Activated T-helper 1 cell treated with anti-CD3 and anti-CD28 coated beads, Interleukin-12 subunit alpha, Interleukin-12 subunit beta, Interleukin-2, Interleukin-4 antibody, amounts not matched to agents 30 ng/mL and 10 ng/mL and 1 ng/mL, durations not matched to agents 14 hours and 24 hours and 36 hours (primary cell): ENCODE measurements at regions not wholly inside any gene's neighbourhood (a gene's known extent, or its start where the extent isn't known, plus 50 kb on each side); places are given as distances from the start of the nearest gene placed in this dataset.

Experiments used
- DNase-seq: peaks from one replicate; pipeline ENCODE4 v3.0.0; 2021; ENCODE audit warnings: low spot score
- H3K27ac Mint-ChIP-seq: one replicate; pipeline ENCODE4 v1.8.0; 2021; ENCODE audit warnings: mild to moderate bottlenecking, mixed read lengths
- H3K27me3 Mint-ChIP-seq: one replicate; pipeline ENCODE4 v1.8.0; 2022; ENCODE audit warnings: mild to moderate bottlenecking, moderate library complexity, mixed read lengths; ENCODE audit not compliant: insufficient read depth
- H3K36me3 Mint-ChIP-seq: one replicate; pipeline ENCODE4 v1.8.0; 2021; ENCODE audit warnings: low read depth, mixed read lengths
- H3K4me1 Mint-ChIP-seq: one replicate; pipeline ENCODE4 v1.8.0; 2021; ENCODE audit warnings: low read depth, mixed read lengths
- H3K4me3 Mint-ChIP-seq: one replicate; pipeline ENCODE4 v1.8.0; 2021; ENCODE audit warnings: mild to moderate bottlenecking, moderate library complexity, mixed read lengths
- H3K9me3 Mint-ChIP-seq: one replicate; pipeline ENCODE4 v1.8.0; 2021; ENCODE audit warnings: mixed read lengths
- intact Hi-C: fragments of 100-400 bp; cut with micrococcal nuclease; formaldehyde crosslinking; loops from one replicate; pipeline ENCODE4 v1.15.1; 2024

- intact Hi-C loops: no loop called here
- Mint-ChIP-seq H3K27me3 (peaks cover 8% of the 10 kb centered on the region), H3K4me1 (no peaks in the 10 kb centered on the region), H3K36me3 (no peaks in the 10 kb centered on the region), H3K27ac (no peak overlapping the region), H3K4me3 (no peak overlapping the region), H3K9me3 (no peaks in the 10 kb centered on the region)
- no peak for DNase-seq
These were observed 531.9 kb upstream of the CAMK1G start for GRCh38 chr1:209051570-209051969.

DNA sequence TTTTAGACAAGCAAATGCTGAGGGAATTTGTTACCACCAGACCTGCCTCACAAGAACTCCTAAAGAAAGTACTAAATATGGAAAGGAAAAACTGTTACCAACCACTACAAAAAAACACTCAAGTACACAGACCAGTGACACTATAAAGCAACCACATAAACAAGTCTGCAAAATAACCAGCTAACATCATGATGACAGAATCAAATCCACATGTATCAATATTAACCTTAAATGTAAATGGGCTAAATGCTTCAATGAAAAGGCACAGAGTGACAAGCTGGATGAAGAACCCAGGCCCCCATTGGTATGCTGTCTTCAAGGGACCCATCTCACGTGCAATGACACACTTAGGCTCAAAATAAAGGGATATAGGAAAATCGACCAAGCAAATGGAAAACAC lies 529.9 kb upstream of the CAMK1G start:
- intact Hi-C loops: no loop called here
- no peaks in the 10 kb centered on the region for H3K4me1 Mint-ChIP-seq
- peaks cover 5% of the 10 kb centered on the region for H3K27me3 Mint-ChIP-seq
- DNase-seq: no peak
- no peak overlapping the region for H3K4me3 Mint-ChIP-seq
- no peaks in the 10 kb centered on the region for H3K36me3 Mint-ChIP-seq
- H3K9me3 Mint-ChIP-seq: no peaks in the 10 kb centered on the region
- no peak overlapping the region for H3K27ac Mint-ChIP-seq

DNA sequence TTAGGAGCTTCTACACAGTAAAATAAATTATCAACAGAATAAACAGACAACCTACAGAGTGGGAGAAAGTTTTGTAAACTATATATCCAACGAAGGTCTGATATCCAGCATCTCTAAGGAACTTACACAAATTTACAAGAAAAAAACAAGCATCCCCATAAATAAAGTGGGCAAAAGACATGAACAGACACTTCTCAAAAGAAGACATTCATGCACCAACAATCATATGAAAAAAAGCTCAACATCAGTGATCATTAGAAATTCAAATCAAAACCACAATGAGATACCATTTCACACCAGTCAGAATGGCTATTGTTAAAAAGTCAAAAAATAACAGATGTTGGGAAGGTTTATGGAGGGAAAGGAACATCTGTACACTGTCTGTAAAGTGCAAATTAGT lies 526.4 kb upstream of the CAMK1G start:
- H3K9me3 Mint-ChIP-seq: no peaks in the 10 kb centered on the region
- no peak overlapping the region for H3K4me3 Mint-ChIP-seq
- no peak overlapping the region for H3K27ac Mint-ChIP-seq
- no peaks in the 10 kb centered on the region for H3K36me3 Mint-ChIP-seq
- H3K4me1 Mint-ChIP-seq: no peaks in the 10 kb centered on the region
- peaks cover 5% of the 10 kb centered on the region for H3K27me3 Mint-ChIP-seq
- intact Hi-C loops: no loop called here
- no peak for DNase-seq

DNA sequence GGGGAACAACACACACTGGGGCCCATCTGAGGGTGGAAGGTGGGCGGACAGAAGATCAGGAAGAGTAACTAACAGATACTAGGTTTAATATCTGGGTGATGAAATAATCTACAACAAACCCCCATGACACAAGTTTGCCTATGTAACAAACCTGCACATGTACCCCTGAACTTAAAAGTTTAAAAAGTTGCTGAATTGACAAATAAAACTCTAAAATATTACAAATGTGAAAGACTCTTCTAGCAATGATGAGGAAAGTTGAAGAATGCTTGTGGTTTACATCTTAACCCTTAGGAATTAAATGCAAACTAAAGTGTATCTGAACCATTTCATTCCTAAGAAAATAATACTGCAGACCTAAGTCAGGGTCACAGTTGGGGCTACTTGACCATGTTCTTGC lies 525.6 kb upstream of the CAMK1G start:
- intact Hi-C loops: no loop called here
- Mint-ChIP-seq H3K27me3 (peaks cover 5% of the 10 kb centered on the region), H3K4me3 (no peak overlapping the region), H3K4me1 (no peaks in the 10 kb centered on the region), H3K36me3 (no peaks in the 10 kb centered on the region), H3K27ac (no peak overlapping the region), H3K9me3 (no peaks in the 10 kb centered on the region)
- DNase-seq: no peak

GRCh38 chr1:209059376-209059775 lies 524.1 kb upstream of the CAMK1G start:
- Mint-ChIP-seq H3K4me1 (no peaks in the 10 kb centered on the region), H3K4me3 (no peak overlapping the region), H3K36me3 (no peaks in the 10 kb centered on the region), H3K27me3 (peaks cover under 1% of the 10 kb centered on the region), H3K9me3 (no peaks in the 10 kb centered on the region), H3K27ac (no peak overlapping the region)
- no peak for DNase-seq
- intact Hi-C loops: no loop called here

- intact Hi-C loops: no loop called here
- Mint-ChIP-seq H3K9me3 (no peaks in the 10 kb centered on the region), H3K4me1 (no peaks in the 10 kb centered on the region), H3K36me3 (no peaks in the 10 kb centered on the region), H3K27me3 (no peaks in the 10 kb centered on the region), H3K27ac (no peak overlapping the region), H3K4me3 (no peak overlapping the region)
- no peak for DNase-seq
These were observed 523.5 kb upstream of the CAMK1G start for GRCh38 chr1:209059981-209060380.

DNA sequence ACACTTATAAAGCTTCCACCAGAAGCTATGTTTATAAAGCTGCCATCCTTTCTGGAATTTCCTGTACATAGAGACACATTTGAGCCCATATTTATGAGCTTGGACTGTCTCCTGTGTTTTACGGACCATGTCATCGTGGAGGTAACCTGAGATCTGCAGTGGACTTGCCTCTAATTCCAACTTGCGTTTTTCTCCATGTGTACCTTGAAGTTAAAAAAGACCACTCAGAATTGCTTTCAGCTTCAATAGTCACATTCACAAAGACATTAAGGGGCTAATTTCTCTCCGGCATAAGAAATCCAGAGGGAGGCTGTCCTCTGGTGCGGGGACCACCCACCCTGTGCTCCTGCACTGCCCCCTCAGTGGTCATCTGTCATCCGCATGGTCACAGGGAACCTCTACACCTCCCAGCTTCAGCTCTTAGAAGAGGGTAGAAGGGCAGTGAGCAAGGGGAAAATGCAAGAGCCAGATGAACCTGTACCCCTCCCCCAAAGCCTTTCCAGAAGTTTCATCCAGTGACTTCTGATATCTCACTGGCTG lies 521.4 kb upstream of the CAMK1G start:
- no peak overlapping the region for H3K27ac Mint-ChIP-seq
- H3K9me3 Mint-ChIP-seq: no peaks in the 10 kb centered on the region
- no peaks in the 10 kb centered on the region for H3K36me3 Mint-ChIP-seq
- intact Hi-C loops: no loop called here
- no peak overlapping the region for H3K4me3 Mint-ChIP-seq
- H3K27me3 Mint-ChIP-seq: peaks cover 1% of the 10 kb centered on the region
- no peaks in the 10 kb centered on the region for H3K4me1 Mint-ChIP-seq
- no peak for DNase-seq

- peaks cover 1% of the 10 kb centered on the region for H3K27me3 Mint-ChIP-seq
- no peak overlapping the region for H3K4me3 Mint-ChIP-seq
- DNase-seq: no peak
- H3K9me3 Mint-ChIP-seq: no peaks in the 10 kb centered on the region
- no peaks in the 10 kb centered on the region for H3K36me3 Mint-ChIP-seq
- H3K27ac Mint-ChIP-seq: no peak overlapping the region
- intact Hi-C loops: no loop called here
- H3K4me1 Mint-ChIP-seq: no peaks in the 10 kb centered on the region
These were observed 520.7 kb upstream of the CAMK1G start for GRCh38 chr1:209062863-209063262.

- peaks cover 5% of the 10 kb centered on the region for H3K4me1 Mint-ChIP-seq
- intact Hi-C loops: no loop called here
These were observed 519.5 kb upstream of the CAMK1G start for GRCh38 chr1:209063767-209064659.

GRCh38 chr1:209064850-209065706 lies 518.4 kb upstream of the CAMK1G start:
- DNase-seq: no peak
- no peak overlapping the region for H3K4me3 Mint-ChIP-seq
- intact Hi-C loops: no loop called here
- H3K36me3 Mint-ChIP-seq: no peaks in the 10 kb centered on the region
- peaks cover 1% of the 10 kb centered on the region for H3K27me3 Mint-ChIP-seq
- no peaks in the 10 kb centered on the region for H3K9me3 Mint-ChIP-seq
- H3K4me1 Mint-ChIP-seq: peaks cover 5% of the 10 kb centered on the region
- no peak overlapping the region for H3K27ac Mint-ChIP-seq

More at GRCh38 chr1:209063767-209064659, 519.5 kb upstream of the CAMK1G start:
- H3K4me3 Mint-ChIP-seq: no peak overlapping the region
- H3K27me3 Mint-ChIP-seq: peaks cover 1% of the 10 kb centered on the region
- no peak overlapping the region for H3K27ac Mint-ChIP-seq
- no peaks in the 10 kb centered on the region for H3K9me3 Mint-ChIP-seq
- no peaks in the 10 kb centered on the region for H3K36me3 Mint-ChIP-seq
- DNase-seq: no peak

GRCh38 chr1:209072481-209072880 lies 511.0 kb upstream of the CAMK1G start:
- no peak for DNase-seq
- Mint-ChIP-seq H3K27ac (no peak overlapping the region), H3K36me3 (no peaks in the 10 kb centered on the region), H3K9me3 (no peaks in the 10 kb centered on the region), H3K4me3 (no peak overlapping the region), H3K27me3 (no peaks in the 10 kb centered on the region), H3K4me1 (peaks cover 5% of the 10 kb centered on the region)
- intact Hi-C loops: no loop called here

GRCh38 chr1:209073879-209074278 lies 509.6 kb upstream of the CAMK1G start:
- DNase-seq: no peak
- Mint-ChIP-seq H3K4me1 (peaks cover 1% of the 10 kb centered on the region), H3K27me3 (no peaks in the 10 kb centered on the region), H3K36me3 (no peaks in the 10 kb centered on the region), H3K4me3 (no peak overlapping the region), H3K27ac (no peak overlapping the region), H3K9me3 (no peaks in the 10 kb centered on the region)
- intact Hi-C loops: no loop called here
